Epidermal melanocyte (primary cell): ENCODE measurements at regions not wholly inside any gene's neighbourhood (a gene's known extent, or its start where the extent isn't known, plus 50 kb on each side); places are given as distances from the start of the nearest gene placed in this dataset.
"Not testable (repeated sequence)": the region's sequence is repeated elsewhere in the genome, so short reads cannot be mapped to it uniquely, and the experiment has no call there.

Experiments
- DNase-seq: peaks from one replicate; pipeline ENCODE4 v3.0.0; 2011; ENCODE audit warnings: low spot score; ENCODE audit not compliant: insufficient read length

GRCh38 chr5:110288766-110289511 lies 437.5 kb downstream of the TMEM232 start:
- peak; percentile 57 for DNase-seq

GRCh38 chr5:110289512-110289810 lies 437.0 kb downstream of the TMEM232 start:
- no peak for DNase-seq

GRCh38 chr5:110290542-110290941 lies 435.9 kb downstream of the TMEM232 start:
- DNase-seq: no peak

- no peak for DNase-seq
Observed at GRCh38 chr5:110294281-110294680, 432.2 kb downstream of the TMEM232 start.

- no peak for DNase-seq
Observed at GRCh38 chr5:110297152-110297670, 429.3 kb downstream of the TMEM232 start.

- DNase-seq: no peak
Observed at GRCh38 chr5:110304176-110304575, 422.3 kb downstream of the TMEM232 start.

GRCh38 chr5:110306650-110307049 lies 419.8 kb downstream of the TMEM232 start:
- no peak for DNase-seq

- DNase-seq: no peak
Observed at GRCh38 chr5:110309222-110309621, 417.2 kb downstream of the TMEM232 start.

- not testable (repeated sequence) for DNase-seq
Observed at GRCh38 chr5:110316566-110316965, 409.9 kb downstream of the TMEM232 start.

- no peak for DNase-seq
Observed at GRCh38 chr5:110321117-110321516, 405.4 kb downstream of the TMEM232 start.

- DNase-seq: no peak
Observed at GRCh38 chr5:110323357-110323756, 403.1 kb downstream of the TMEM232 start.

- no peak for DNase-seq
Observed at GRCh38 chr5:110323832-110324231, 402.6 kb downstream of the TMEM232 start.

- DNase-seq: no peak
Observed at GRCh38 chr5:110324876-110325275, 401.6 kb downstream of the TMEM232 start.

- no peak for DNase-seq
Observed at GRCh38 chr5:110329955-110330525, 396.4 kb downstream of the TMEM232 start.

GRCh38 chr5:110333384-110333783 lies 393.1 kb downstream of the TMEM232 start:
- DNase-seq: no peak

GRCh38 chr5:110335361-110336066 lies 391.0 kb downstream of the TMEM232 start:
- DNase-seq: peak; percentile 52

- no peak for DNase-seq
Observed at GRCh38 chr5:110338341-110339083, 388.0 kb downstream of the TMEM232 start.

GRCh38 chr5:110339399-110339798 lies 387.1 kb downstream of the TMEM232 start:
- no peak for DNase-seq

- no peak for DNase-seq
Observed at GRCh38 chr5:110341836-110342235, 384.6 kb downstream of the TMEM232 start.

- no peak for DNase-seq
Observed at GRCh38 chr5:110342683-110343082, 383.8 kb downstream of the TMEM232 start.

- DNase-seq: no peak
Observed at GRCh38 chr5:110343616-110344015, 382.9 kb downstream of the TMEM232 start.

GRCh38 chr5:110345623-110346022 lies 380.8 kb downstream of the TMEM232 start:
- DNase-seq: no peak
